ENCODE measurements at regions not wholly inside any gene's neighbourhood (a gene's known extent, or its start where the extent isn't known, plus 50 kb on each side); places are given as distances from the start of the nearest gene placed in this dataset.

- no peaks in the 10 kb centered on the region for H3K36me3 Mint-ChIP-seq (ENCODE audit: low read depth)
- no peaks in the 10 kb centered on the region for H3K4me1 Mint-ChIP-seq
- H3K27ac Mint-ChIP-seq (ENCODE audit: unreplicated experiment), result no peak overlapping the region
- DNase-seq (ENCODE audit: low read depth, low spot score), result no peak
- no peaks in the 10 kb centered on the region for H3K9me3 Mint-ChIP-seq
- H3K4me3 Mint-ChIP-seq, result no peak overlapping the region
- TF ChIP-seq CTCF (conservative IDR thresholded peaks at IDR 0.05), result no peak
- no peaks in the 10 kb centered on the region for H3K27me3 Mint-ChIP-seq (ENCODE audit: low read depth)
Observed at GRCh38 chr14:42736408-42736807, 1129.7 kb downstream of the LRFN5 start.

GRCh38 chr14:42734041-42734440 is 1127.4 kb downstream of the LRFN5 start:
- no peaks in the 10 kb centered on the region for H3K4me1 Mint-ChIP-seq
- H3K9me3 Mint-ChIP-seq, result no peaks in the 10 kb centered on the region
- no peaks in the 10 kb centered on the region for H3K27me3 Mint-ChIP-seq (ENCODE audit: low read depth)
- TF ChIP-seq CTCF (conservative IDR thresholded peaks at IDR 0.05), result no peak
- no peaks in the 10 kb centered on the region for H3K36me3 Mint-ChIP-seq (ENCODE audit: low read depth)
- DNase-seq (ENCODE audit: low read depth, low spot score), result no peak
- H3K27ac Mint-ChIP-seq (ENCODE audit: unreplicated experiment), result no peak overlapping the region
- H3K4me3 Mint-ChIP-seq, result no peak overlapping the region

- no peak overlapping the region for H3K4me3 Mint-ChIP-seq
- H3K27ac Mint-ChIP-seq (ENCODE audit: unreplicated experiment), result no peak overlapping the region
- no peak for TF ChIP-seq CTCF (conservative IDR thresholded peaks at IDR 0.05)
- DNase-seq (ENCODE audit: low read depth, low spot score), result no peak
- peaks cover 2% of the 10 kb centered on the region for H3K9me3 Mint-ChIP-seq
- H3K4me1 Mint-ChIP-seq, result no peaks in the 10 kb centered on the region
- H3K27me3 Mint-ChIP-seq (ENCODE audit: low read depth), result no peaks in the 10 kb centered on the region
- H3K36me3 Mint-ChIP-seq (ENCODE audit: low read depth), result no peaks in the 10 kb centered on the region
Observed at GRCh38 chr14:42732005-42732404, 1125.3 kb downstream of the LRFN5 start.

GRCh38 chr14:42731480-42731879 is 1124.8 kb downstream of the LRFN5 start:
- no peak overlapping the region for H3K4me3 Mint-ChIP-seq
- no peak for DNase-seq (ENCODE audit: low read depth, low spot score)
- peaks cover 2% of the 10 kb centered on the region for H3K9me3 Mint-ChIP-seq
- no peaks in the 10 kb centered on the region for H3K4me1 Mint-ChIP-seq
- H3K27ac Mint-ChIP-seq (ENCODE audit: unreplicated experiment), result no peak overlapping the region
- H3K27me3 Mint-ChIP-seq (ENCODE audit: low read depth), result no peaks in the 10 kb centered on the region
- TF ChIP-seq CTCF (conservative IDR thresholded peaks at IDR 0.05), result no peak
- H3K36me3 Mint-ChIP-seq (ENCODE audit: low read depth), result no peaks in the 10 kb centered on the region

GRCh38 chr14:42729681-42730080 is 1123.0 kb downstream of the LRFN5 start:
- H3K4me3 Mint-ChIP-seq, result no peak overlapping the region
- no peaks in the 10 kb centered on the region for H3K4me1 Mint-ChIP-seq
- no peak for TF ChIP-seq CTCF (conservative IDR thresholded peaks at IDR 0.05)
- H3K27ac Mint-ChIP-seq (ENCODE audit: unreplicated experiment), result no peak overlapping the region
- DNase-seq (ENCODE audit: low read depth, low spot score), result no peak
- no peaks in the 10 kb centered on the region for H3K27me3 Mint-ChIP-seq (ENCODE audit: low read depth)
- H3K36me3 Mint-ChIP-seq (ENCODE audit: low read depth), result no peaks in the 10 kb centered on the region
- H3K9me3 Mint-ChIP-seq, result peaks cover 2% of the 10 kb centered on the region

GRCh38 chr14:42719391-42719790 is 1112.7 kb downstream of the LRFN5 start:
- H3K4me1 Mint-ChIP-seq, result no peaks in the 10 kb centered on the region
- no peaks in the 10 kb centered on the region for H3K9me3 Mint-ChIP-seq
- H3K4me3 Mint-ChIP-seq, result no peak overlapping the region
- no peak overlapping the region for H3K27ac Mint-ChIP-seq (ENCODE audit: unreplicated experiment)
- H3K36me3 Mint-ChIP-seq (ENCODE audit: low read depth), result no peaks in the 10 kb centered on the region
- no peak for TF ChIP-seq CTCF (conservative IDR thresholded peaks at IDR 0.05)
- H3K27me3 Mint-ChIP-seq (ENCODE audit: low read depth), result no peaks in the 10 kb centered on the region
- no peak for DNase-seq (ENCODE audit: low read depth, low spot score)

Data from neural crest cell (in vitro differentiated cells).